Lower lobe of right lung (tissue), 2 donors: ENCODE measurements at regions not wholly inside any gene's neighbourhood (a gene's known extent, or its start where the extent isn't known, plus 50 kb on each side); places are given as distances from the start of the nearest gene placed in this dataset.

Experiments
- ATAC-seq, 2 donors: fragments of 200-7000 bp; cut with Tn5 transposase; one replicate each; pipeline ENCODE4 v1.9.1; 2020 to 2022; ENCODE audit warnings: mild to moderate bottlenecking in 2 of 2, moderate library complexity in 2 of 2
- DNase-seq: peaks from one replicate; pipeline ENCODE4 v3.0.0-alpha.2; 2020
- H3K27ac ChIP-seq: fragments of 200-600 bp; one replicate; pipeline ENCODE4 v1.8.0; 2022
- H3K27me3 ChIP-seq: fragments of 200-600 bp; one replicate; pipeline ENCODE4 v1.8.0; 2022; ENCODE audit warnings: low read depth
- H3K36me3 ChIP-seq: fragments of 200-600 bp; one replicate; pipeline ENCODE4 v1.8.0; 2022; ENCODE audit warnings: mild to moderate bottlenecking
- H3K4me1 ChIP-seq: fragments of 200-600 bp; one replicate; pipeline ENCODE4 v1.8.0; 2022
- H3K4me3 ChIP-seq: fragments of 200-600 bp; one replicate; pipeline ENCODE4 v1.8.0; 2022; ENCODE audit warnings: mild to moderate bottlenecking
- H3K9me3 ChIP-seq: fragments of 200-600 bp; one replicate; pipeline ENCODE4 v1.8.0; 2022
- CTCF ChIP-seq: fragments of 200-600 bp; IDR thresholded peaks from one replicate; pipeline ENCODE4 v1.8.0; 2022; ENCODE audit warnings: antibody characterized with exemption, mild to moderate bottlenecking
- intact Hi-C: fragments of 100-400 bp; cut with DNase I; formaldehyde crosslinking; loops from one replicate; pipeline ENCODE4 v1.11.0; 2022
- donor health status: DM: no; HTN: yes; CAD: no; lungs with severe emphysema.

DNA sequence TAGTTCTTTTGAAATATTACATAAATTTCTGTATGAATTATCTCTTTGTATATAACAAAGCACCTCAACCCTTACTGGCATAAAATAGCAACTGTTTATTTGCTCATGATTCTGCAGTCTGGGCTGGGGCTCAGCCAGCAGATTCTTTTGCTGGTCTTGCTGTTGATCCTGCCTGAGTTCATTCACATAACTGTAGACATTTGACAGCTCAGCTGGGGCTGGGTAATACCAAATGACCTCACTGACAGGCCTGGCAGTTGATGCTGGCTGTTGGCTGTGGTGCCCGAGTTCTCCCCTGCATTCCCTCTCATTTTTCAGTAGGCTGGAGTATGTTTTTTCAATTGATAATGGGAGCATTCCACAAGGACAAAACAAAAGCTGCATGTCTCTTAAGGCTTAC lies 449.9 kb upstream of the GOLIM4 start:
- intact Hi-C loops = no loop called here

GRCh38 chr3:168544097-168544957 lies 448.6 kb upstream of the GOLIM4 start:
- Histone ChIP-seq H3K4me1 (no peaks in the 10 kb centered on the region), H3K4me3 (no peak overlapping the region), H3K27me3 (no peaks in the 10 kb centered on the region), H3K36me3 (no peaks in the 10 kb centered on the region), H3K9me3 (no peaks in the 10 kb centered on the region), H3K27ac (no peak overlapping the region)
- ATAC-seq (no peak), DNase-seq (no peak)
- intact Hi-C loops = no loop called here
- no peak for TF ChIP-seq CTCF

More for the DNA sequence above, 449.9 kb upstream of the GOLIM4 start:
- ATAC-seq (no peak), DNase-seq (no peak)
- Histone ChIP-seq H3K27ac (no peak overlapping the region), H3K9me3 (no peaks in the 10 kb centered on the region), H3K4me3 (no peak overlapping the region), H3K36me3 (no peaks in the 10 kb centered on the region), H3K27me3 (no peaks in the 10 kb centered on the region), H3K4me1 (no peaks in the 10 kb centered on the region)
- no peak for TF ChIP-seq CTCF

- no peak overlapping the region for H3K27ac ChIP-seq
- no peaks in the 10 kb centered on the region for H3K27me3 ChIP-seq
- DNase-seq (no peak), ATAC-seq (no peak)
- no peaks in the 10 kb centered on the region for H3K36me3 ChIP-seq
- H3K4me1 ChIP-seq = no peaks in the 10 kb centered on the region
- H3K4me3 ChIP-seq = no peak overlapping the region
- intact Hi-C loops = no loop called here
- TF ChIP-seq CTCF = no peak
- H3K9me3 ChIP-seq = no peaks in the 10 kb centered on the region
These were observed 445.0 kb upstream of the GOLIM4 start for GRCh38 chr3:168540726-168541125.

DNA sequence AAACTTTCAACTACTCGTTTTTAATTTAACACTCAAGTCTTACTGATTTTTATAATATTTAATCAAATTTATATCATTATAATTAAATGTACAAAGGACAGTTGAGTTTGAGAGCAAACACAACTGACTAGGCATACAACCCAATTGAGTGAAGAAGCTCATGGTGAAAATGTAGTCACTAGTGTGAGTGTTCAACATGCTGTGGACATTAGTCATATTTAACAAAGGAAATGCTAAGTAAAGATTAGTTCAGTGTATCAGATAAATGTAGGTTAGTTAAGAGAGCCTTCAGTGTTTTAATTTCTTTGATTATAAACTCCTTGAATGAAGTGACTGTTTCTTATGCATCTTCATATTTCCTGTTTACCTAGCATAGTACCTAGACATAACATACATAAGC lies 444.2 kb upstream of the GOLIM4 start:
- H3K4me3 ChIP-seq = no peak overlapping the region
- no peaks in the 10 kb centered on the region for H3K9me3 ChIP-seq
- H3K36me3 ChIP-seq = no peaks in the 10 kb centered on the region
- H3K4me1 ChIP-seq = no peaks in the 10 kb centered on the region
- TF ChIP-seq CTCF = no peak
- DNase-seq = no peak
- intact Hi-C loops = no loop called here
- no peak overlapping the region for H3K27ac ChIP-seq
- H3K27me3 ChIP-seq = no peaks in the 10 kb centered on the region
- ATAC-seq = no peak

DNA sequence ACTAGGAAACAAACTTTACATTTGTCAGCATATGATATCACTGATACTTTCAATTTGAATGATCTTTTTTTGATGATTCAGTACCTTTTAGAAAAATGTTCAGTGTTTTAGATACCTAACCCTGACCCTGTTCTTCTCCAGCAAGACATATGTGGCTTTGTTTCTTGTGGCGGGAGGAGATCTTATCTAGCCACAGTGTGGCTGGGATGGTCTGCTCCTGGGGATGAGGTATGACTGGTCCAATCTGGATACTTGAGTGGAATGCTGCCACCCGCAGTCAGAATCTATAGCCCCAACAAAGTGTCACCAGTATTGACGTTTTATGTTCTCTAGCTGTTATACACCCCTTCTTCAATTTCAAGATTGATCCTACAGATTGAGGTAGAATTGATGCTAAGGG lies 439.0 kb upstream of the GOLIM4 start:
- TF ChIP-seq CTCF = no peak
- intact Hi-C loops = no loop called here

More for the DNA sequence above, 439.0 kb upstream of the GOLIM4 start:
- H3K27me3 ChIP-seq = no peaks in the 10 kb centered on the region
- no peak overlapping the region for H3K4me3 ChIP-seq
- H3K4me1 ChIP-seq = no peaks in the 10 kb centered on the region
- no peak overlapping the region for H3K27ac ChIP-seq
- ATAC-seq = no peak
- no peak for DNase-seq
- H3K36me3 ChIP-seq = no peaks in the 10 kb centered on the region
- no peaks in the 10 kb centered on the region for H3K9me3 ChIP-seq
